ENCODE measurements at regions not wholly inside any gene's neighbourhood (a gene's known extent, or its start where the extent isn't known, plus 50 kb on each side); places are given as distances from the start of the nearest gene placed in this dataset.
"Not testable (repeated sequence)": the region's sequence is repeated elsewhere in the genome, so short reads cannot be mapped to it uniquely, and the experiment has no call there.

GRCh38 chr5:118336468-118336867 is 651.9 kb downstream of the DTWD2 start:
- no peak for TF ChIP-seq CTCF (IDR thresholded peaks at IDR 0.05; ENCODE audit: borderline replicate concordance)
- Histone ChIP-seq H3K4me1 (no peaks in the 10 kb centered on the region), H3K4me3 (no peak overlapping the region), H3K36me3 (no peaks in the 10 kb centered on the region), H3K27ac (replicated peaks) (no peak overlapping the region), H3K27me3 (ENCODE audit: low read depth) (no peaks in the 10 kb centered on the region), H3K9me3 (replicated peaks) (no peaks in the 10 kb centered on the region)
- intact Hi-C loops (cut with micrococcal nuclease): no loop called here
- no peak for DNase-seq

- no peak for TF ChIP-seq CTCF (IDR thresholded peaks at IDR 0.05; ENCODE audit: borderline replicate concordance)
- H3K4me3 ChIP-seq: no peak overlapping the region
- H3K4me1 ChIP-seq: no peaks in the 10 kb centered on the region
- no peak overlapping the region for H3K27ac ChIP-seq (replicated peaks)
- intact Hi-C loops (cut with micrococcal nuclease): no loop called here
- no peak for DNase-seq
- no peaks in the 10 kb centered on the region for H3K36me3 ChIP-seq
- no peaks in the 10 kb centered on the region for H3K9me3 ChIP-seq (replicated peaks)
- H3K27me3 ChIP-seq (ENCODE audit: low read depth): no peaks in the 10 kb centered on the region
Measured at GRCh38 chr5:118327389-118327788, 661.0 kb downstream of the DTWD2 start.

- no peaks in the 10 kb centered on the region for H3K27me3 ChIP-seq (ENCODE audit: low read depth)
- intact Hi-C loops (cut with micrococcal nuclease): no loop called here
- no peak for TF ChIP-seq CTCF (IDR thresholded peaks at IDR 0.05; ENCODE audit: borderline replicate concordance)
- no peaks in the 10 kb centered on the region for H3K36me3 ChIP-seq
- no peak for DNase-seq
- H3K9me3 ChIP-seq (replicated peaks): no peaks in the 10 kb centered on the region
- H3K27ac ChIP-seq (replicated peaks): no peak overlapping the region
- H3K4me3 ChIP-seq: no peak overlapping the region
- H3K4me1 ChIP-seq: no peaks in the 10 kb centered on the region
Measured at GRCh38 chr5:118326481-118327045, 661.8 kb downstream of the DTWD2 start.

GRCh38 chr5:118325931-118326330 is 662.4 kb downstream of the DTWD2 start:
- intact Hi-C loops (cut with micrococcal nuclease): no loop called here
- Histone ChIP-seq H3K36me3 (no peaks in the 10 kb centered on the region), H3K27me3 (ENCODE audit: low read depth) (no peaks in the 10 kb centered on the region), H3K4me3 (no peak overlapping the region), H3K27ac (replicated peaks) (no peak overlapping the region), H3K4me1 (no peaks in the 10 kb centered on the region), H3K9me3 (replicated peaks) (no peaks in the 10 kb centered on the region)
- DNase-seq: no peak
- no peak for TF ChIP-seq CTCF (IDR thresholded peaks at IDR 0.05; ENCODE audit: borderline replicate concordance)

- H3K4me3 ChIP-seq; H3K27ac ChIP-seq (replicated peaks); H3K4me1 ChIP-seq; H3K27me3 ChIP-seq (ENCODE audit: low read depth); intact Hi-C loops (cut with micrococcal nuclease); DNase-seq; H3K36me3 ChIP-seq; H3K9me3 ChIP-seq (replicated peaks): not testable (repeated sequence)
Measured at GRCh38 chr5:118323723-118324122, 664.6 kb downstream of the DTWD2 start.

- intact Hi-C loops (cut with micrococcal nuclease): no loop called here
- no peak for TF ChIP-seq CTCF (IDR thresholded peaks at IDR 0.05; ENCODE audit: borderline replicate concordance)
- no peaks in the 10 kb centered on the region for H3K27me3 ChIP-seq (ENCODE audit: low read depth)
- no peaks in the 10 kb centered on the region for H3K36me3 ChIP-seq
- no peak for DNase-seq
- H3K9me3 ChIP-seq (replicated peaks): no peaks in the 10 kb centered on the region
- no peak overlapping the region for H3K27ac ChIP-seq (replicated peaks)
- H3K4me1 ChIP-seq: no peaks in the 10 kb centered on the region
- H3K4me3 ChIP-seq: no peak overlapping the region
Measured at GRCh38 chr5:118321081-118321480, 667.3 kb downstream of the DTWD2 start.

All from left ventricle myocardium inferior (tissue), 1 donor.